Peyer's patch (tissue), 4 donors: ENCODE measurements at regions not wholly inside any gene's neighbourhood (a gene's known extent, or its start where the extent isn't known, plus 50 kb on each side); places are given as distances from the start of the nearest gene placed in this dataset.
"Not testable (repeated sequence)": the region's sequence is repeated elsewhere in the genome, so short reads cannot be mapped to it uniquely, and the experiment has no call there.

Experiments used
- DNase-seq, 3 donors: peaks; one replicate each; pipeline ENCODE4 v3.0.0-alpha.2; 2017 to 2019
- H3K27ac ChIP-seq, 4 donors: fragments of 200-600 bp; sonication (generic); one replicate each; pipeline ENCODE4 v1.5.1; 2016 to 2019
- H3K27me3 ChIP-seq, 2 donors: fragments of 200-600 bp; sonication (generic); one replicate each; pipeline ENCODE4 v1.5.1; 2019
- H3K36me3 ChIP-seq, 3 donors: fragments of 200-600 bp; sonication (generic); one replicate each; pipeline ENCODE4 v1.5.1; 2016 to 2019
- H3K4me1 ChIP-seq, 4 donors: fragments of 200-600 bp; sonication (generic); one replicate each; pipeline ENCODE4 v1.5.1; 2016 to 2019
- H3K4me3 ChIP-seq, 4 donors: fragments of 200-600 bp; sonication (generic); 1 replicate in 3 of 4; 2 replicates in 1 of 4; pipeline ENCODE4 v1.5.1; 2016 to 2019; ENCODE audit warnings: mild to moderate bottlenecking in 1 of 4
- H3K9me3 ChIP-seq, 4 donors: fragments of 200-600 bp; sonication (generic); one replicate each; pipeline ENCODE4 v1.5.1; 2016 to 2019; ENCODE audit warnings: mild to moderate bottlenecking in 1 of 4
- CTCF ChIP-seq, 6 experiments: fragments of 450-650 bp in 4 of 6; fragments of 200-600 bp in 2 of 6; sonication (generic) in 1 of 6; IDR thresholded peaks; one replicate each; pipeline ENCODE4 v1.5.1; 2017 to 2019; ENCODE audit warnings: antibody characterized with exemption in 6 of 6, mild to moderate bottlenecking in 3 of 6, moderate library complexity in 1 of 6
- POLR2A ChIP-seq, 2 donors: fragments of 450-650 bp; IDR thresholded peaks; one replicate each; pipeline ENCODE4 v1.5.1; 2017; ENCODE audit warnings: antibody characterized with exemption in 2 of 2, mild to moderate bottlenecking in 2 of 2, moderate library complexity in 2 of 2

DNA sequence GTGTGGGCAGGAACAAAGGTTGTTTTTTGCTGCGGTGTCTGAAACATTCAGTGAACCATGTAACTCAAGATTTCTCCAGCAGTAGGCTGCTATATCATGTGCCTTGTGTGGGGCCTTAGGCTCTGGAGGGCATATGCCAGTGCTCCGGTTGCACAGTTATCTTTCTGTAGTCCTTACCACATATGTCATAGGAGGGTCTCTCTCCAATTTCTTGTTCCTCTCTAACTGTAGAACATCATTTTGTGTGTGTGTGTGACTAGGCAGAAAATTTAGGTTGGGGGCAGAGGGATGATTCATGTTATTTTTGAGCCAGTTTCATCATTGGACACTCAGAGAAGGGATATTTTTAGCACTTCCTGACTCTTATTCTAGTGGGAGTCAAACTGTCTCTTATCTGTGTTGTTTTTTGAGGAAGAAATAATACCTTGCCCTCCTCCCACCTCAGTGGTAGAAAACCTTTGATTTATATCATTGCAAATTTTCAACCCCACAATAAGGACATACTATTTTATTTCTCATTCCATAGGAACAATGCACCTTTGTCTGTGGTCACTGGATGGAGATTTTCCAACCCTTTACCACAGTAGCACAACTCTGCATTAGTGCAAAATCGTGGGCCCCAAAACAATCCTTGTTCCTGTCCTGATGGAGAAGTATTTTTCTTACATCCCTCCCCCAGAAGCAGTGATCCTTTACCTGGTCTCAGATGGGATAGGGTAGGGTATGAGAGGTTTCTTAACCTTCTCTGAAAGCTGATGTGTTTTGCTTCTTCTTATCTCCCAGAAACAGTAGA is 113.9 kb downstream of the CCDC74A start:
- TF ChIP-seq CTCF (IDR thresholded peaks at IDR 0.05), result no peak
- no peak for TF ChIP-seq POLR2A (IDR thresholded peaks at IDR 0.05)
- Histone ChIP-seq H3K4me3 (no peak overlapping the region), H3K27ac (no peak overlapping the region), H3K9me3 (no peaks in the 10 kb centered on the region), H3K4me1 (no peaks in the 10 kb centered on the region), H3K27me3 (no peaks in the 10 kb centered on the region), H3K36me3 (no peaks in the 10 kb centered on the region)
- DNase-seq, result no peak

GRCh38 chr2:131643180-131643579 is 115.5 kb downstream of the CCDC74A start:
- not testable (repeated sequence) for H3K27me3 ChIP-seq, H3K9me3 ChIP-seq, H3K36me3 ChIP-seq, DNase-seq, H3K27ac ChIP-seq, H3K4me3 ChIP-seq, H3K4me1 ChIP-seq

GRCh38 chr2:131645177-131645765 is 117.6 kb downstream of the CCDC74A start:
- no peak overlapping the region for H3K4me3 ChIP-seq
- H3K27ac ChIP-seq, result no peak overlapping the region
- no peaks in the 10 kb centered on the region for H3K27me3 ChIP-seq
- H3K36me3 ChIP-seq, result no peaks in the 10 kb centered on the region
- TF ChIP-seq POLR2A (IDR thresholded peaks at IDR 0.05) (no peak), CTCF (IDR thresholded peaks at IDR 0.05) (no peak)
- DNase-seq, result no peak
- no peaks in the 10 kb centered on the region for H3K9me3 ChIP-seq
- H3K4me1 ChIP-seq, result no peaks in the 10 kb centered on the region

DNA sequence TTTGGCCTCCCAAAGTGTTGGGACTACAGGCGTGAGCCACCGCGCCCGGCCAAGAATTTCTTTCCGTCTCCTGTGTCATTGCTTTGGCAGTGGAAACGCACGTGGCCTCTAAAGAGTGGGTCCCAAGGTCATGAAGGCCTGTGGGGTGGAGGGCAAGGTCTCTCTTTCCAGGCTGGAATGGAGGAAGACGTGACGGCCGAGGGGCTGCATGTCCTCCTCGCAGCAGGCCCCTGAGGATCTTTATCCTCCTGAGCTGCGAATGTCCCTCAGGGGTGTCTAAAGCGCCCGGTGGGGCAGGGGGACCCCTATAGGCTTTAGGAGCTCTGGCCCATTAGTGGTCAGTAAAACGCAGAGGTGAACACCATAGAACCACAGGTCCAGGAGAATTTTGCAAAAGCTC is 118.5 kb downstream of the CCDC74A start:
- H3K27me3 ChIP-seq, H3K4me3 ChIP-seq, H3K27ac ChIP-seq, H3K4me1 ChIP-seq, H3K9me3 ChIP-seq, DNase-seq, H3K36me3 ChIP-seq: not testable (repeated sequence)

DNA sequence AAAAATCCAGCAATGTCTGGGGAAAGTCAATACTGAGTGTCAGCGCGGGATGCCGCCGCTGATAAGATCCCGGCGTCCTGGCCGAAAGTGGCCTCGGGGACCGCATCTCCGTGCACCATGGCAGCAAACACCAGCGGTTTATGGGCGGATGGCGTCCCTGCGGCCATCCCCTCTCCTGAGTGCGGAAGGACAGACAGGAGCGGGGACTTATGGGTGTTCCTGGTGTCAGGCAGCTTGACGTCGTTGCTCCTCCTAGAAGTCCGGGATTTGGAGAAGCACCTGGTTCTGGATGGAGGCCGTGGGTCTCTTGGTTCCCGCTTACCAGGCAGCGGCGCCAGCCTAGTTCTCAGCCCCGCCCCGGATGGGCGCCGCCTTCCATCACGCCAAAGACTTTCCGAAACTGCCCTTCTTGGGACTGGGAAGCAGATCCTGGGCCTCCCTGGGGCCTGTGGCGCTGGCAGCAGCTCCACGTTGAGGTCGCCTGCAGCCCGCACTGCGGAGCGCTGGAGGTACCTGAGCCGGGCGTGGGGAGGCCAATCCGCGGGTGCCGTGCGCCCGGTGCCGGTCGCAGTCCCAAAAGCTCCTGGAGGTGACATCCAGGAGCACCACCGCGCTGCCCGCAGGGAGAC is 119.1 kb downstream of the CCDC74A start:
- Histone ChIP-seq H3K9me3 (no peaks in the 10 kb centered on the region), H3K4me1 (no peaks in the 10 kb centered on the region), H3K27me3 (no peaks in the 10 kb centered on the region), H3K36me3 (no peaks in the 10 kb centered on the region), H3K4me3 (peak overlapping the region in 1 of 4 donors; percentile 14), H3K27ac (no peak overlapping the region)
- TF ChIP-seq CTCF (IDR thresholded peaks at IDR 0.05) (no peak), POLR2A (IDR thresholded peaks at IDR 0.05) (no peak)
- no peak for DNase-seq

- not testable (repeated sequence) for H3K27ac ChIP-seq, H3K4me3 ChIP-seq, H3K27me3 ChIP-seq, DNase-seq, H3K36me3 ChIP-seq, H3K4me1 ChIP-seq, H3K9me3 ChIP-seq
Measured at GRCh38 chr2:131648565-131648964, 120.9 kb downstream of the CCDC74A start.

DNA sequence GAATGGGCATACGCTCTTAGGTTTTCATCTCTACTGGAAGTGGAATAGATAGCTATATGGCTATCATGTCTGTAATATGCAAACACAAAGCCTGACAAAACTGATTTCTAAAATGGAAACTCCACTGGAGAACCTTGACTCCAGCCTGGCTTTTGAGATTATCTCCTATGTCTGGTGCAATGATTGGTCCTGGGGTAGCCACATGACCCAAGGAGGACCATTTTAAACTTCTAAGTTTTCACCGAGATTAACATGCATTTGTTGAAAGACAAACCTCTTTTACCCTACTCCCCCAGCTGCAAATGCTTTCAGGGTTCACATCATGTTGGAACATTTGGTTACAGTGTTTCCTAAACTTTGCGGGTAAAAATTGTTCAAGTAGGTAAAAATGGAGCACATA is 124.6 kb downstream of the CCDC74A start:
- not testable (repeated sequence) for H3K27ac ChIP-seq, DNase-seq, H3K9me3 ChIP-seq, H3K27me3 ChIP-seq, H3K36me3 ChIP-seq, H3K4me1 ChIP-seq, H3K4me3 ChIP-seq

GRCh38 chr2:131654107-131654506 is 126.4 kb downstream of the CCDC74A start:
- H3K27me3 ChIP-seq, H3K9me3 ChIP-seq, DNase-seq: not testable (repeated sequence)

More at GRCh38 chr2:131654107-131654506, 126.4 kb downstream of the CCDC74A start:
- H3K4me3 ChIP-seq, H3K27ac ChIP-seq, H3K36me3 ChIP-seq, H3K4me1 ChIP-seq: not testable (repeated sequence)
